ENCODE measurements at regions not wholly inside any gene's neighbourhood (a gene's known extent, or its start where the extent isn't known, plus 50 kb on each side); places are given as distances from the start of the nearest gene placed in this dataset.

DNA sequence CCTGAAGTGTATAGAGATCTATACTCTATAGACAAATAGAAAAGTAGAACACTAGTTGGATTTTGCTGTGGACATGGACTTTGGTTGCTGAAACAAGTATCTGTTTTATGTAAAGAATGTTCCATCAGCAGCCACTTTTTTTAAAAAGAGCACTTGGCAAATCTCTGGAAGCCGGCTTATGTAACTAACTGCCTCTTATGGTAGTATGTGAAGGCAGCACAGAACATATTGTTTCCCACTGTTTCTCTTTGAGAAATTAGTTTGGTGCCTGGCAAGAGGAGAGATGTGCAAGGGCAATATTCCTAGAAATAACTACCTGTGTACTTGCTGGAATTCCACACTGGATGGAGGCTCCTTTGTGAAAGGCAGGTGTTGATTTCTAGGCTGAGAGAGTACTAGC, 242.3 kb upstream of the PREP start:
- Histone ChIP-seq H3K27me3 (ENCODE audit: control insufficient read depth, insufficient read depth, low read length) (no peaks in the 10 kb centered on the region), H3K4me3 (ENCODE audit: low read depth, low read length) (no peak overlapping the region), H3K36me3 (ENCODE audit: control insufficient read depth, insufficient read depth, low read length) (no peaks in the 10 kb centered on the region)
- no peak for FAIRE-seq
- no peak for DNase-seq (ENCODE audit: low read depth)
- TF ChIP-seq, protein P1, sequence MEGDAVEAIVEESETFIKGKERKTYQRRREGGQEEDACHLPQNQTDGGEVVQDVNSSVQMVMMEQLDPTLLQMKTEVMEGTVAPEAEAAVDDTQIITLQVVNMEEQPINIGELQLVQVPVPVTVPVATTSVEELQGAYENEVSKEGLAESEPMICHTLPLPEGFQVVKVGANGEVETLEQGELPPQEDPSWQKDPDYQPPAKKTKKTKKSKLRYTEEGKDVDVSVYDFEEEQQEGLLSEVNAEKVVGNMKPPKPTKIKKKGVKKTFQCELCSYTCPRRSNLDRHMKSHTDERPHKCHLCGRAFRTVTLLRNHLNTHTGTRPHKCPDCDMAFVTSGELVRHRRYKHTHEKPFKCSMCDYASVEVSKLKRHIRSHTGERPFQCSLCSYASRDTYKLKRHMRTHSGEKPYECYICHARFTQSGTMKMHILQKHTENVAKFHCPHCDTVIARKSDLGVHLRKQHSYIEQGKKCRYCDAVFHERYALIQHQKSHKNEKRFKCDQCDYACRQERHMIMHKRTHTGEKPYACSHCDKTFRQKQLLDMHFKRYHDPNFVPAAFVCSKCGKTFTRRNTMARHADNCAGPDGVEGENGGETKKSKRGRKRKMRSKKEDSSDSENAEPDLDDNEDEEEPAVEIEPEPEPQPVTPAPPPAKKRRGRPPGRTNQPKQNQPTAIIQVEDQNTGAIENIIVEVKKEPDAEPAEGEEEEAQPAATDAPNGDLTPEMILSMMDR (IDR thresholded peaks at IDR 0.05; ENCODE audit: insufficient read depth, low read length, severe bottlenecking) = no peak

DNA sequence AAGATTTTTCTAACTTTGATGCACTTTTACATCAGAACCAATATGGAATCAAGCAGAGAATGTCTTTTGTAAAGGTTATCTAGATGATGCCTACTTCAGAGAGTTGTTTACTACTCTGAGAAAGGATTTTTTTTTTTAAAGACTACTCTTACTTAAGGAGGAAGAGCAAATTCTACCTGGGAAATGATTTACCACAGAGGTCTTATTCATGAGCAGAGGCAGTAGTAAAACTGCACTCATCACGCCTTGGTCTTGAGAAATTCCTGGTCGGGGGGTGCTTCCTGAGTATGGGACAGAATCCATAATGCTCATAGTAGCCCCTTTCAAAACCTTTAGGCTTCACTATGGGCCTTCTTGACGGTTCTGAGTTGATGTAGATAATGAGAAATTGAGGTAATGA, 241.8 kb upstream of the PREP start:
- Histone ChIP-seq H3K4me3 (ENCODE audit: low read depth, low read length) (no peak overlapping the region), H3K36me3 (ENCODE audit: control insufficient read depth, insufficient read depth, low read length) (no peaks in the 10 kb centered on the region), H3K27me3 (ENCODE audit: control insufficient read depth, insufficient read depth, low read length) (no peaks in the 10 kb centered on the region)
- DNase-seq (ENCODE audit: low read depth) = no peak
- TF ChIP-seq, protein P1 (IDR thresholded peaks at IDR 0.05; ENCODE audit: insufficient read depth, low read length, severe bottlenecking) = no peak
- FAIRE-seq = no peak

DNA sequence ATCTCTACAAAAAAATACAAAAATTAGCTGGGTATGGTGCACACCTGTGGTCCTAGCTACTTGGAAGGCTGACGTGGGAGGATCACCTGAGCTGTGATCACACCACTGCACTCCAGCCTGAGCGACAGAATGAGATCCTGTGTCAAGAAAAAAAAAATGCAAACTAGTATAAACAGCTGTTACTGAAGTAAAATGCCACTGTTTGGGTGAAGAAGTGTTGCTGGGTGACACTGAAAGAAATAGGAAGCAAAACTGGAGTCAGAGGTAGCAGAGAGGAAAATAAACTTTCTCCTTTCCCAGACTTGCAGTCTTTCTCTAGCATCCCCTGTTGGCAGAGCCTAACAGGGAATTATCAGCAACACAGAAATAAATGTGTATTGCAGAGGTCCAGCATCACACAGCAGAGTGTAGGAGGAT, 241.2 kb upstream of the PREP start:
- TF ChIP-seq, protein P1 (IDR thresholded peaks at IDR 0.05; ENCODE audit: insufficient read depth, low read length, severe bottlenecking) = no peak
- DNase-seq (ENCODE audit: low read depth) (no peak), FAIRE-seq (no peak)
- Histone ChIP-seq H3K36me3 (ENCODE audit: control insufficient read depth, insufficient read depth, low read length) (no peaks in the 10 kb centered on the region), H3K27me3 (ENCODE audit: control insufficient read depth, insufficient read depth, low read length) (no peaks in the 10 kb centered on the region), H3K4me3 (ENCODE audit: low read depth, low read length) (no peak overlapping the region)

GRCh38 chr6:105642708-105643107, 239.8 kb upstream of the PREP start:
- TF ChIP-seq, protein P1 (IDR thresholded peaks at IDR 0.05; ENCODE audit: insufficient read depth, low read length, severe bottlenecking) = no peak
- FAIRE-seq = peak; percentile 93
- Histone ChIP-seq H3K27me3 (ENCODE audit: control insufficient read depth, insufficient read depth, low read length) (no peaks in the 10 kb centered on the region), H3K36me3 (ENCODE audit: control insufficient read depth, insufficient read depth, low read length) (no peaks in the 10 kb centered on the region), H3K4me3 (ENCODE audit: low read depth, low read length) (no peak overlapping the region)
- peak; percentile 98 for DNase-seq (ENCODE audit: low read depth)

GRCh38 chr6:105641504-105641903, 238.6 kb upstream of the PREP start:
- no peak for DNase-seq (ENCODE audit: low read depth)
- no peak for FAIRE-seq
- TF ChIP-seq, protein P1 (IDR thresholded peaks at IDR 0.05; ENCODE audit: insufficient read depth, low read length, severe bottlenecking) = no peak

DNA sequence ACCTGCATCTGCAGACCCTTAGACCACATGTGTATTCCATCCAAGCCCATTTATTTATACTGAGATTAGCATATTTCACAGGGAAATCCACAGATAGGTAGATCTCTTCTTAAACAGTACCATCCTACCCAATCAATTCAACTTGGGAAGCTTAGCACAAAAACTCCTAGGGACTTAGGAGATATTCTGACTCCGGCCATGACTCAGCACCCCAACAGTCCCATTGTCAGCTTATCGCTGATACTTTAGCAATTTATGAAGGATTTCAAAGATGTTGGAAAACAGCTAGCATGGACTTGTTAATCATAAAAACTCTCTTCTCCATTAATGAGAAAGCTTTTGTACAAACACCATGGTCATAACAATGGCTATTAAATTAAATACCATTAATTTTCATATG, 236.2 kb upstream of the PREP start:
- Histone ChIP-seq H3K27me3 (ENCODE audit: control insufficient read depth, insufficient read depth, low read length) (no peaks in the 10 kb centered on the region), H3K36me3 (ENCODE audit: control insufficient read depth, insufficient read depth, low read length) (no peaks in the 10 kb centered on the region), H3K4me3 (ENCODE audit: low read depth, low read length) (no peak overlapping the region)
- DNase-seq (ENCODE audit: low read depth) (no peak), FAIRE-seq (no peak)
- TF ChIP-seq, protein P1 (IDR thresholded peaks at IDR 0.05; ENCODE audit: insufficient read depth, low read length, severe bottlenecking) = no peak

More at GRCh38 chr6:105641504-105641903, 238.6 kb upstream of the PREP start:
- no peaks in the 10 kb centered on the region for H3K27me3 ChIP-seq (ENCODE audit: control insufficient read depth, insufficient read depth, low read length)
- no peaks in the 10 kb centered on the region for H3K36me3 ChIP-seq (ENCODE audit: control insufficient read depth, insufficient read depth, low read length)
- no peak overlapping the region for H3K4me3 ChIP-seq (ENCODE audit: low read depth, low read length)

All from bronchial epithelial cell (primary cell).